HL-60 (cell line): ENCODE measurements at regions not wholly inside any gene's neighbourhood (a gene's known extent, or its start where the extent isn't known, plus 50 kb on each side); places are given as distances from the start of the nearest gene placed in this dataset.

ENCODE experiments used
- CTCF ChIP-seq: IDR thresholded peaks from one replicate; pipeline ENCODE4 v1.5.1; 2011; ENCODE audit warnings: low read length, control low read depth, inconsistent platforms; ENCODE audit not compliant: insufficient read depth
- GABPA ChIP-seq: IDR thresholded peaks from 2 replicates; pipeline ENCODE4 v1.6.1; 2012; ENCODE audit warnings: low read depth
- POLR2AphosphoS5 ChIP-seq: IDR thresholded peaks from 2 replicates; pipeline ENCODE4 v1.6.1; 2012; ENCODE audit warnings: low read depth
- REST ChIP-seq: IDR thresholded peaks from 2 replicates; pipeline ENCODE4 v1.6.1; 2012; ENCODE audit warnings: low read depth; ENCODE audit not compliant: insufficient replicate concordance

GRCh38 chr7:17140406-17140805 is 158.0 kb upstream of the AHR start:
- TF ChIP-seq CTCF (no peak), POLR2AphosphoS5 (no peak), REST (no peak), GABPA (no peak)
